ENCODE measurements at regions not wholly inside any gene's neighbourhood (a gene's known extent, or its start where the extent isn't known, plus 50 kb on each side); places are given as distances from the start of the nearest gene placed in this dataset.

- H3K79me2 ChIP-seq (ENCODE audit: control insufficient read depth, insufficient read depth, low read length) = no peaks in the 10 kb centered on the region
- no peaks in the 10 kb centered on the region for H3K4me1 ChIP-seq (ENCODE audit: control insufficient read depth, extremely low read depth, insufficient read depth, low read length)
- H3K4me3 ChIP-seq (replicated peaks in 1 of 3; ENCODE audit: insufficient read depth in 1 of 3, low read depth in 1 of 3, low read length in 3 of 3) = no peak overlapping the region
- intact Hi-C loops (cut with micrococcal nuclease) (no loop called here), dilution Hi-C loops (cut with MboI; ENCODE audit: extremely low pct_ligation_motif_present, low sequenced_read_pairs) (no loop called here)
- no peaks in the 10 kb centered on the region for H3K36me3 ChIP-seq (ENCODE audit: control insufficient read depth in 2 of 2, extremely low read depth in 1 of 2, insufficient read depth in 2 of 2, low read length in 2 of 2)
- CTCF ChIA-PET = no interaction called here
- no peak overlapping the region for H3K27ac ChIP-seq (ENCODE audit: insufficient read depth, low read depth, low read length)
- TF ChIP-seq FOS (IDR thresholded peaks at IDR 0.05; ENCODE audit: borderline replicate concordance, insufficient read depth, low read length) = no peak
- TF ChIP-seq CTCF (IDR thresholded peaks at IDR 0.05; ENCODE audit: extremely low read depth in 1 of 2, insufficient read depth in 1 of 2, low read depth in 1 of 2, low read length in 2 of 2) = no peak
- TF ChIP-seq POLR2AphosphoS5 (IDR thresholded peaks at IDR 0.05; ENCODE audit: insufficient read depth, low read depth, low read length) = no peak
- no peak for TF ChIP-seq MAX (IDR thresholded peaks at IDR 0.05; ENCODE audit: insufficient read depth, insufficient read length)
- TF ChIP-seq EZH2 (IDR thresholded peaks at IDR 0.05; ENCODE audit: borderline replicate concordance, low read depth, low read length, severe bottlenecking) = no peak
- TF ChIP-seq MYC (IDR thresholded peaks at IDR 0.05; ENCODE audit: low read depth, low read length) = no peak
- no peak for TF ChIP-seq JUN (IDR thresholded peaks at IDR 0.05; ENCODE audit: borderline replicate concordance, insufficient read depth, insufficient read length, low read depth)
- no peak for TF ChIP-seq POLR2A (IDR thresholded peaks at IDR 0.05; ENCODE audit: low read depth, low read length)
- TF ChIP-seq GATA2 (IDR thresholded peaks at IDR 0.05; ENCODE audit: insufficient read depth, insufficient read length, low read depth, low read length) = no peak
- H3K27me3 ChIP-seq (ENCODE audit: control insufficient read depth in 2 of 2, insufficient read depth in 2 of 2, low read length in 2 of 2) = no peaks in the 10 kb centered on the region
- H3K9ac ChIP-seq (replicated peaks; ENCODE audit: extremely low read depth, insufficient read depth, low read length) = no peak overlapping the region
- POLR2A ChIA-PET = no interaction called here
- no peak overlapping the region for H2AFZ ChIP-seq (ENCODE audit: low read depth, low read length)
- DNase-seq (ENCODE audit: low read depth, low spot score) (no peak), FAIRE-seq (no peak)
- no peaks in the 10 kb centered on the region for H3K9me1 ChIP-seq (replicated peaks; ENCODE audit: control insufficient read depth, extremely low read depth, insufficient read depth, low read length)
- no peak overlapping the region for H3K4me2 ChIP-seq (ENCODE audit: insufficient read depth, low read length)
- BruUV-seq (replicated peaks) = no TSS peak
- no peaks in the 10 kb centered on the region for H4K20me1 ChIP-seq (replicated peaks; ENCODE audit: control insufficient read depth, extremely low read depth, insufficient read depth, low read length)
- peaks cover 5% of the 10 kb centered on the region for H3K9me3 ChIP-seq (replicated peaks; ENCODE audit: control insufficient read depth, insufficient read depth, low read length)
Measured at GRCh38 chr5:2250365-2250950, 367.7 kb upstream of the IRX4 start.

All from endothelial cell of umbilical vein (primary cell).